GM18909 (cell line): ENCODE measurements at regions not wholly inside any gene's neighbourhood (a gene's known extent, or its start where the extent isn't known, plus 50 kb on each side); places are given as distances from the start of the nearest gene placed in this dataset.
"Not testable (repeated sequence)": the region's sequence is repeated elsewhere in the genome, so short reads cannot be mapped to it uniquely, and the experiment has no call there.

ENCODE experiments used
- ATAC-seq: cut with Tn5 transposase; IDR thresholded peaks from one replicate; pipeline ENCODE4 v1.9.1; 2021; ENCODE audit warnings: mild to moderate bottlenecking; ENCODE audit not compliant: unreplicated experiment, poor library complexity

DNA sequence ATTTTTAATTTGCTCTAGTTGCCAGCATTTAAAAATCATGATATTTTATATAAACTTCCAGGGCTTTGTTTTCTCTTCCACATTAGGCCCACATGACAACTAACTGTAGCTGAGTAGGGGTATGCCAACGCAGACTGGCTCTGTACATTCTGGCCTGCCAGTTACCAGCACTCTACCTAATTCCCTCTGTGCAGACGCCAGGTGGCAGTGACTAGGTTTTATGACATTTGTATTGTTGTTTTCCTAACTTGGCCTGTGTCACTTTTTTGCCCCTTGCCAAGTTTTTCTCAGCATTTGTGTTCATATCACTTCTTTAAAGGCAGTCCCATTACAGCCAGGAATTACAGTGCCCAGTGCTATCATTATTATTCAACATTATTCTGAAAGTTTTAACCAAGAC, 347.5 kb downstream of the NKX6-1 start:
- no peak for ATAC-seq

DNA sequence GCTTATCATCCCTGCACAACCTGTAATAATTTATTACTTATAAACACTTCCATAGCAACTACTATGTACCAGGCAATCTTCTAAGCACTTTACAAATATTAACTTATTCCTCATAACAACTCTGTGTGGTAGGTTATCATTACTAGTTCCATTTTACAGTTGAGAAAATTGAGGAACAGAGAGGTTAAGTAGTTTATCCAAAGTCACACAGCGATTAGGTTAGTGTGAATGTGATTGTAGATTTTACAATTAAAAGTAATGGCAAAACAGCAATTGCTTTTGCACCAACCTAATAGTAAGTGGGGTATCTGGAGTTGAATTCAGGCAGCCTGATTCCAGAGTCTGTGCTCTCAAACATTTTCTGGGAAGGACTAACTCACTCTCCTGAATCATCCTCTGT, 348.9 kb downstream of the NKX6-1 start:
- ATAC-seq, result no peak

DNA sequence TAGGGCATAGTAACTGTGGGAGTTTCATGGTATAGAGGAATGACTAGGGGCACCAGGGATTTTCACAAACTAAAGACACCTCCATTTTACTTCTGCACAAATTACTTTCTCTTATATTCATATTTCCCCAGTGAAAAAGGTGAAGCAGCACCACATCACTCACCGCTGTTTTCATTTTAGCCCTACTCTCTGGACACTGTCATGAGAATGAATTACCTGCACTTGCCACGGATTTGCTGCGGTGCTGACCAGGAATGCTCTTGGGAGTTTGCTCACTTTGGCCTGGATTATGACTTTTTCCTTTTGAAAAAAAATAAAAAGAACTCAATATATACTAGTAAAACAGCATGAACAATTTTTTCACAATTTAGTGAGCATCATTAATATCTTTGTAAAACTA, 351.3 kb downstream of the NKX6-1 start:
- ATAC-seq, result no peak

DNA sequence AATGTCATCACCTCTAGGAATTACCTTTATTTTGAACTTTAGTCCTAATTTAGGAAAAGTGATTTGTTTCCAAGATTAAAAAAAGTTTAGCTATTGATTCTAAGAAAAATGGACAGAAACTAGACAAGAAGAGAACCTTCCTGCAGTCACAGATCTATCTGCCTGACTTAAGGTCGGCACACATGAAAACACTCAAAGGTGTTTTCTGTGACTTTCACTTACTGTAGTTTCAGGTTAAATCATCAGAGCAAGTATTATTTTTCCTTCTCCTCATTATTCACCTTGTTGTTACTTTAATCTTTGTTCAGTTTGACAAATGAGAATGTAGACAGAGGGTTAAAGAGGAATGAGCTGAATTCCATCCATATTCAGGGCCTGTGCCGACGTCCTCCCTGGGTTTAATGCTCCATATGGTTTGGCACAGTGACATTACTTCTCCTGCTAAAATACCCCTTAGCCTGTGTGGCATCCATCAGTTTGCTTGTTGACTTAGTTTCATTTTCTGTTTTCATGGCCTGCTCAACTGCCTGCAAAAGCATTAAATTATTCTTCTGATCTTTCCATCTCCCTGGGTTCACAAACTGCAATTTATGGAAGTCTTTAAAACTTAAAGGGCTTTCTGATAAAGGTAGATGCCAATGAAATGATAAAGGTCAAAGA, 352.7 kb downstream of the NKX6-1 start:
- peak; percentile 75 for ATAC-seq

DNA sequence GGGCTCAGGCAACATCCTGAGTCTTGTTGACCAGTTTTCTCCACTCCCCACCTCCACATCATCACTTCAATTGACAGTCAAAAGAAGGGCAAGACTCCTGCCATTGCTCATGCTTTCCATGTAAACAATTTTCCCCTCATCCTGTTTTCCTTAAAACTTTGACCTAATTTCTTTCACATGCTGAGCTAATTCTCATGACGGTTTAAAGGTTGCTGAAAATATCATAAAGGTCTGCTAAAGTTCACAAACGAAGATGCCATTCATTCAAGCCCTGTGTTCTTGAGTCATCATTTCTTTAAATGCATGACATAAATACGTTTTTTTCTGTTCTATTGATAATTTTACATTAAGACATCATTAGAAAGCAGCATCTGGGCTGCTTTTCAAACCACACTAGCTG, 353.9 kb downstream of the NKX6-1 start:
- no peak for ATAC-seq

DNA sequence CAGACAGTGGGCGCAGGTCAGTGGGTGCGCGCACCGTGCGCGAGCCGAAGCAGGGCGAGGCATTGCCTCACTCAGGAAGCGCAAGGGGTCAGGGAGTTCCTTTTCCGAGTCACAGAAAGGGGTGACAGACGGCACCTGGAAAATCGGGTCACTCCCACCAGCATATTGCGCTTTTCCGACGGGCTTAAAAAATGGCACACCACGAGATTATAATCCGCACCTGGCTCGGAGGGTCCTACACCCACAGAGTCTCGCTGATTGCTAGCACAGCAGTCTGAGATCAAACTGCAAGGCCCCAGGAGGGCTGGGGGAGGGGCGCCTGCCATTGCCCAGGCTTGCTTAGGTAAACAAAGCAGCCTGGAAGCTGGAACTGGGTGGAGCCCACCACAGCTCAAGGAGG, 372.2 kb downstream of the NKX6-1 start:
- not testable (repeated sequence) for ATAC-seq

DNA sequence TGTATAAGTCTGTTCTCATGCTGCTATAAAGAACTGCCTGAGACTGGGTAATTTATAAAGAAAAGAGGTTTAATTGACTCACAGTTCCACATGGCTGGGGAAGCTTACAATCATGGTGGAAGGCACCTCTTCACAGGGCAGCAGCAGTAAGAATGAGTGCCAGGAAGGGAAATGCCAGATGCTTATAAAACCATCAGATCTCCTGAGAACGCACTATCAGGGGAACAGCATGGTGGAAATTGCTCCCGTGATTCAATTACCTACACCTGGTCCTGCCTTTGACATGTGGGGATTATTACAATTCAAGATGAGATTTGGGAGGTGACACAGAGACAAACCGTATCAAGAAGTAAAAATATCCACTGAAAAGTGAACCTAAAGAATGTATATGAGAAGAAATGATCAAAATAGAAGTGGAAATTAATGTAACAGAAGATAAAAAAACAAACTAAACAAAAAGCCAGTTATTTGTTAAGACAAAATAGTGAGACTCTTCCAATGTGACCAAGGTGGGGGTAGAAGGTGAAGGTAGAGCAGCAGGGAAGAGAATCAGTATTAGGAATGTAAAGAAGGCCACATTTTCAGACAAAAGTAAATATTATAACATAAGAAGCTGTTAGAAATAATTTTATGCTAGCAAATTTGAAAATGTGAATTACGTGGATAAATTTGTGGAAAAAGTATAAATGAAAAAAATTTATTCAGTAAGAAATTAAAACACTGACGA, 372.9 kb downstream of the NKX6-1 start:
- ATAC-seq, result no peak

DNA sequence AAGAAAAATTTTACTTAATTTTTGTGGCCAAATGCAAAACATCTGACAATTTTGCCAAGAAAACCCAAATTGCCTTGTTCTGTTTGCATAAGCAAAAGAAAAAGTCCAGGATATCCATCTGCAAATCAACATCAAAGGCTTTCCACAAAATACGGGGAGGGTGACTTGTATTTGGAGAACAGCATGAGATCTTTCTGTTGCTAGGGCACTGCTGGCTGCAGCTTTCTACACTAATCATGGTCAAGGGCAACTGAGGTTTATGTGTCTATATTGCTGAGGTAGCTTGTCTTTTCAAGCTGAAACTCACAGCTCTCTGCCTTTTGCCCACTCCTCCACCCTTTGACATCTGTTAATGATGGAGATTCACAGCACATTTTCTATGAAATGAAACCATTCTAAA, 389.1 kb downstream of the NKX6-1 start:
- no peak for ATAC-seq

DNA sequence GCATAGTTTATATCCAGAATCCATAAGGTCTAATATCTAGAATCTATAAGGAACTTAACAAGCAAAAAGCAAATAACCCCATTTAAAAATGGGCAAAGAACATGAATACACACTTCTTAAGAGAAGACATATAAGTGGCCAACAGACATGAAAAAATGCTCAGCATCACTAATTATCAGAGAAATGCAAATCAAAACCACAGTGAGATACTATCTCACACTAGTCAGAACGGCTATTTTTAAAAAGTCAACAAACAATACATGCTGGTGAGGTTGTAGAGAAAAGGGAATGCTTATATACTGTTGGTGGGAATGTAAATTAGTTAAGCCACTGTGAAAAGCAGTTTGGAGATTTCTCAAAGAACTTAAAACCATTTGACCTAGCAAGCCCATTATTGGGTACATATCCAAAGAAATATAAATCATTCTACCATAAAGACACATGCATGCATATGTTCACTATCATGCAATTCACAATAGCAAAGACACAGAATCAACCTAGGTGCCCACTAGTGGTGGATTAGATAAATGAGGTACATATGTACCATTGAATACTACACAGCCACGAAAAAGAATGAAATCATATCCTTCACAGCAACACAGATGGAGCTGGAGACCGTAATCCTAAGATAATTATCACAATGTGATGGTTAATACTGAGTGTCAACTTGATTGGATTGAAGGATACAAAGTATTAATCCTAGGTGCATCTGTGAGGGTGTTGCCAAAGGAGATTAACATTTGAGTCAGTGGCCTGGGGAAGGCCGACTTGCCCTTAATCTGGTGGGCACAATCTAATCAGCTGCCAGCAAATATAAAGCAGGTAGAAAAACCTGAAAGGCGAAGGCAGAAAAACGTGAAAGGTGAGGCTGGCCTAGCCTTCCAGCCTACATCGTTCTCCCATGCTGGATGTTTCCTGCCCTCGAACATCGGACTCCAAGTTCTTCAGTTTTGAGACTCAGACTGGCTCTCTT, 397.2 kb downstream of the NKX6-1 start:
- ATAC-seq, result not testable (repeated sequence)

DNA sequence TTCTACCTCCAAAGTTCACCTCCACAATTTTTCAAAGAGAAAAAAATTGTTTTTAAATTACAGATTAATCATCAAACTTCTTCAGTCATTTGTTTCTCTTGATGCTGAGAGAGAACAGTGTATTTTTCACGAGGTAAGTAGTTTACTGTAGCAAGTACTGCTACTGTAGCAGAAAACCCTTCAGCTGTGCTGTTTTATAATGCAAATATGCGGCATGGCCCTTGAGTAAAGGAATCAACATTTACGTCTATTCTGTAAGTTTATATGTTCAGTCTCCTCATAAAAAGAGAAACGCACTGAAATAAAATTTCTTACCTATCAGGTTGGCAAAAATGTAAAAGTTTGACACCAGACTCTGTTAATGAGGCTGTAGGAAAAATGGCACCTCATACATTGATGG, 399.0 kb downstream of the NKX6-1 start:
- ATAC-seq, result no peak

DNA sequence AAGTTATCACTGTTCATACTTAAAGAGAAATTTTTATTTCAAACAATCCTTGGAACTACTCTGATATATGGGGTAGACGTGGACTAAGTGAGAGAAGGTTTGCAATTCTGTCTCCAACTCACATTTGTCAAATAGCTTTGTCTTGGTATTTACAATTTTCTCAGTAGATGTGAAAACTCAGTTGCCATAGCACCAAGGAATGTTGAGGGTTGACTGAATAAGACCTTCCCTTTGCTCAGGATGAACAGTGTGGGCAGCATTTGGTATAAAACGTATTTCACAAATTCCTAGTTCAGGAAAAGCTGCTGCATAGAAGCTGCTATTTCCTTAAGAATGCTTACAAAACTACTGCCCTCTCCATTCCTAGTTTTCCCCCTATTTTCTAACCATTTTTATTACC, 399.5 kb downstream of the NKX6-1 start:
- no peak for ATAC-seq

DNA sequence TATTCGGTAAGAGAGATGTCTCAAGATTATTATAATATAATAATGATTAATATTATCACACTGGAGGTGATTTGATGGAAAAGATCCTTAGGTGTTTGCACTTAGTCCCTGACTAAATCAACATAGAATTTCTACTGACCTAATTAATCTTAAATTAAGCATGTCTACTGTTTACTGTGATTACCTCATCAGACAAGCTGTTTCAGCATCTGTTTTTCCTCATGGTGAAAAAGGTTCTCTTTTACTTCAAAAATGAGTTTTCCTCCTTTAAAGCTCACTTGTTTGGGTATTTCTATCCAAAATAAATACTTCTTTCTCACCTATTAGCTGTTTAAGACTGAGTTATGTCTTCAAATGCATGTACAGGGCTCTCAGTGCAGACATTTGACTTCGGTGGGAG, 407.8 kb downstream of the NKX6-1 start:
- no peak for ATAC-seq

DNA sequence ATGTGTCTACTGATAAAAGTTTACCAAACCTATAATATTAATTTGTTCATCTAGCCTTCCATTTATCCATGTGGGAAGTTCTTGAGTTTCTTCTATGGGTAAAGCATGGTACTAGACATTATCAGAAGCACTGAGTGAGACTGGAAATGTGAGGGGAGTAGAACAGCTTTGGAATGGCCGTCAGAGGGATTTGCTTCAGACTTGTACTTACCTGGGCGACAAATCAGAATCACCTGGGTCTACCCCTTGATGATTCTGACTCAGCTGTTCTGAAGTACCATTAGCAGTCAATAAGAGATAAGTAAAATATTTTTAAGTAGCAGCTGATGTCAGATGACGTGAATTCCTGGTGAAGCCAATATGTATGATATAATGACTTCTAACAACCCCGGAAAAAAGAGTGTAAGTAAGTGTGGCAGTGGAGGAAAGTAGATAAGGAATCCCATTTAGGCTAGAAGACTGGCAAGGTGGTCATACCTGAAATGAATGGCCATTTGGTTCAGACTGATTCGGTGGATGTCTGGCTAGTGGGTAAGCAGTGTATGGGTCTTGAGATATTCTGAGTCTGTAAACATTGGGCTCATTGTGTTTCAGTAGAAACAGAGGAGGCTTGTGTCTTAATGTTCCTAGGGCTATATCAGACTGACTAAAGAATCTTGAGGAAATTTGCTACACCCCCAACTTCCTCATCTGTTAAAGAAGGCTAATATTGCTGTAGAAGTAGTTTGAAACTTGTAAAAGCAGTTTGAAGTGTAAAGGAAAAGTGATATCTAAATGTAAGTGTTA, 409.2 kb downstream of the NKX6-1 start:
- ATAC-seq, result no peak

DNA sequence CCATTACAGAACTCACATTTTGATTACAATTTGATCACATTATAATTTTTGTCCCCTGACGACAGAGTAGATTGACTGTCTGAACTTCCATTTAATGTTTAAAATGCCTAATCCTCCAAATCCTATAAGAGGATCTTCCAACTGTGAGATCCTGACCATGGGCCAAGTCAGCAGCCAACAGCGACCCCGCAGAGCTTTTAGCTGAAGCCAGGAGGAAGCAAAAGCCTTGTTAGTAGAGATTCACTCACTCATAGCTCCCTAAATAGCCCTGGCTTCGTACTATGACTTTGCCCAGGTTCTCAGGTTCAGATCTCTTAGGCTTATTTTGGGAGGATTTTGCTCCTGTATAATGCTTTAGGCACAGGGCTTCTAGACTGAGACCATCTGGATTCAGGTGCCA, 413.1 kb downstream of the NKX6-1 start:
- ATAC-seq, result no peak

DNA sequence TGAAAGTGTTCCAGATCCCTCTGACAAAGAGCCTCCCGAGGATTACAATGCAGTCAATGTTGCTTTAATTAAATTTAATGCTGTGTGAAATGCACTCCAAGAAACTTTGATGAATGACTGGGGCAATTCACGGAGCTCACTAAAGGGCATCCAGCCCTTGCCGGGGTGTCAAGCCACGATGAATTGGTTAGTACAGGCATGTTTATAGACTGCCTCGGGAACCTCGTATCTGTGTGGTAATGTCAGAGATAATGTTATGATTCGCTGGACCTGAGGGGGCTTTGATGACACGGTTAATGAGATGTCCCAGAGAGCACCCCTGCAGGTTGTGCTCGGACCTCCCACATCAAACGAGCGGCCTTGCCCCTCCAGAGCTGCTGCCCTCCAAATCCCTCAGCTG, 428.8 kb downstream of the NKX6-1 start:
- ATAC-seq, result no peak

DNA sequence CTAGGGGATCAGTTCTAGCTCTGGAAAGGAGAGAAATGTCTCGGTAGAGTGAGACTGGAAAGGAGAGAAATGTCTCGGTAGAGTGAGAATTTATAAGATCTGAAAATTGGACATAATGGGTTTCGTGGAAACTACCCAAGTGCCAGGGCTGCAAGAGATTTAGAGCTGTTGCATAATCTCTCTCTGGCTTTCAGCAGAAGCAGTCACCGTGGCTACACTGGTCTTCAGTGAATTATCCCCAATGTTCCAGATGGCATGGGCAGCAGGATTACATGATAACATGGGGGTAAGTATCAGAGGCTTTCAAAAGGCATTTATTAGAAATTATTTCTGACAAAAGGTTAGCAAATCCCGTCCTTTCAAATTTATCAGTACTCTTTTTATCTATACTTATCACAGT, 435.5 kb downstream of the NKX6-1 start:
- ATAC-seq, result no peak

DNA sequence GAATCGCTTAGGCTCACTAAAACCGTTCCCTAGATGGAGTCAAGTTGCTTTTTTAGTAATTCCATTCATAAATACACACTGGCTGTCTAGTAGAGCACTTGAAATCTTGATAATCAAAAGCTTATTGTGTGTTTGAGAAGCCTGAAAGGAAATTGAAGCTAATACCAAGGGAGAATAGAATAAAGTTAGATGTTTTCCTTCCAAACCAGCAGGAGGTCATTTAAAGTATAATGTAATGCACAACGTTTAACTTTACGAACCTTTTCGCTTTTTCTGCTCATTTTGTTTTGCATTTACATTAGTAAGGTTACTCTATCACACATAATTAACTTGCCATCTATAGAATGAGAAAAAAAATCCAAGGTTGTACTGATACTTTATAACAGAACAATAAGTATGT, 440.9 kb downstream of the NKX6-1 start:
- no peak for ATAC-seq

DNA sequence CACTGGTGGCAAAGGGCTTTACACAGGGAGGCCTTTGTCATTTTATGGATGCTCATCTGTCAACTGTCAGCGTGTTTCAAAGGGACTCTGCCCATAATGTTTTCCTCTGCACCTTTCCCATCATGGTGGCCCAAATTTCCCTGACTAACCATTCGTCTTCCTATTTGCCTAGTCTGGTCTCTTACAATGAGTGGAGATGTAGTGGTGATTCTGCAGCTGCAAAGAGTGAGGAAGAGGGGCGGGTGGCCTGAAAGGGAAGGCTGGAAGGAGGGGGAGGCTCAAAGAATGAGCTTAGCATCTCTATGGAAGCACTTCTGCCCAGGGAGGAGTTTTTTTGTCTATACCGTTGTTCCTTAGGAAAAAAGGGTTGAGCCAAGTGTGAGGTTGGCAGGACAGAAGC, 447.5 kb downstream of the NKX6-1 start:
- no peak for ATAC-seq

DNA sequence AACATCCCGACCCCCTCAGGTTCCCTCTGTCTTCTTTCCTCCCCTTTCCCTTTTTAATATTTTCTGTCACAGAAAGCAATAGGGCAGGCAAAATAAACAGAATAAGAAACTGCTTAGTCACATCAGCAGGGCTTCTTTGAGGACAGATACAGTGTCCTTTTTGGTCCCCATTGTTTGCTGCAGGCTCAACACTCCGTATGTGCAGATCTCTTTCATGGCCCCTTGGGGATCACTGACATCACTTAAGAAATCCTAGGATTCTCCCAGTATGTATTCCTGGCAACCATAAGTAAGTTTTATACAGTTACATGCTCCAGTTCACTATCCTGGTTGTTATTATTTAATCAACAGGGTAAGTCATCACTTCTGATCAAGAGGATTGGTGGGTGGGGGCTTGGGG, 448.0 kb downstream of the NKX6-1 start:
- no peak for ATAC-seq

DNA sequence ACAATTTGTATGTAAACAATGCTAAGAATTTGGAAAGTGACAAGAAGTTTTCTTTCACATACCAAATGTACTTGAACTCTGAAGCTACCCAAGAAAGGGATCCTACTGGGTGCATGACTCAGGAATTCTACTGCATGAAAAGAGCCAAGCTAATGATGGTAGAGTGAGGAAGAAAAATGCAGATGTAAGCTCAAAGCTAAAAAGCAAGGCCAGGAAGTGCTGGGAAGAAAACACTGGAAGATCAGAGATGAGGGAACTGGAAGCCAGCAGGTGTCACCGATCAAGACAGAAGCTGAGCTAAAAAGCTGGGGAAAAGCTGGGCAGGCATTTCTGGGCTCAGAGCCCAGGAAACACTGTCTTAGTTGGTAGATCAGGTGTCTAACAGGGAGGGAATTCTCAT, 449.1 kb downstream of the NKX6-1 start:
- ATAC-seq, result no peak
